ENCODE measurements at regions not wholly inside any gene's neighbourhood (a gene's known extent, or its start where the extent isn't known, plus 50 kb on each side); places are given as distances from the start of the nearest gene placed in this dataset.

DNA sequence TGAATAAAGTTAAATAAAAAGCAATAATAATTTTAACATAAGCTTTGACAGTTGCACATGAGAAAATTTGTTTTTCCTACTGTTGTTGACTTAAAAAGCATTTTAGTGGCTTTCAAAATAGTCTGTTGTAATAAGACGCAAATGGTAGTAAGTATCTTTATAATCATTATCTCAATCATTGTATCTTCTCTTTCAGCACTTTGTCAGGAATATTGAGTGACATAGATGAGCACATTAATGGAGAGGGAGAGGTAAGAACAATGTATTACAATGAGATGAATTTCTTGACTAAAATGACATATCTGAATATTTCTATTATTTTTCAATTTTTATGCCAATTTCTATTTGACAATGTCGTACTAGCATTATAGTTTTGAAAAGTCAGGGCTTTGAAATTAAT lies 193.9 kb upstream of the MRPS30 start:
- Histone ChIP-seq H3K79me2 (ENCODE audit: insufficient read depth, low read length) (no peaks in the 10 kb centered on the region), H3K27ac (ENCODE audit: low read length) (no peak overlapping the region), H3K4me2 (ENCODE audit: insufficient read depth, low read length) (no peak overlapping the region), H3K4me1 (ENCODE audit: insufficient read depth, low read length) (no peaks in the 10 kb centered on the region), H3K4me3 (ENCODE audit: low read depth in 1 of 2, low read length in 2 of 2) (no peak overlapping the region), H3K36me3 (ENCODE audit: insufficient read depth, low read length) (no peaks in the 10 kb centered on the region), H3K9ac (ENCODE audit: low read depth, low read length) (no peak overlapping the region), H3K9me3 (ENCODE audit: insufficient read depth, low read length, severe bottlenecking) (no peaks in the 10 kb centered on the region), H2AFZ (ENCODE audit: low read depth, low read length) (no peak overlapping the region), H4K20me1 (ENCODE audit: insufficient read depth, low read length) (no peaks in the 10 kb centered on the region), H3K27me3 (ENCODE audit: insufficient read depth, low read length, poor library complexity) (no peaks in the 10 kb centered on the region)
- TF ChIP-seq, protein P1, sequence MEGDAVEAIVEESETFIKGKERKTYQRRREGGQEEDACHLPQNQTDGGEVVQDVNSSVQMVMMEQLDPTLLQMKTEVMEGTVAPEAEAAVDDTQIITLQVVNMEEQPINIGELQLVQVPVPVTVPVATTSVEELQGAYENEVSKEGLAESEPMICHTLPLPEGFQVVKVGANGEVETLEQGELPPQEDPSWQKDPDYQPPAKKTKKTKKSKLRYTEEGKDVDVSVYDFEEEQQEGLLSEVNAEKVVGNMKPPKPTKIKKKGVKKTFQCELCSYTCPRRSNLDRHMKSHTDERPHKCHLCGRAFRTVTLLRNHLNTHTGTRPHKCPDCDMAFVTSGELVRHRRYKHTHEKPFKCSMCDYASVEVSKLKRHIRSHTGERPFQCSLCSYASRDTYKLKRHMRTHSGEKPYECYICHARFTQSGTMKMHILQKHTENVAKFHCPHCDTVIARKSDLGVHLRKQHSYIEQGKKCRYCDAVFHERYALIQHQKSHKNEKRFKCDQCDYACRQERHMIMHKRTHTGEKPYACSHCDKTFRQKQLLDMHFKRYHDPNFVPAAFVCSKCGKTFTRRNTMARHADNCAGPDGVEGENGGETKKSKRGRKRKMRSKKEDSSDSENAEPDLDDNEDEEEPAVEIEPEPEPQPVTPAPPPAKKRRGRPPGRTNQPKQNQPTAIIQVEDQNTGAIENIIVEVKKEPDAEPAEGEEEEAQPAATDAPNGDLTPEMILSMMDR (IDR thresholded peaks at IDR 0.05; ENCODE audit: borderline replicate concordance, extremely low read depth, low read length, poor library complexity, severe bottlenecking) = no peak
- TF ChIP-seq EZH2 (IDR thresholded peaks at IDR 0.05; ENCODE audit: borderline replicate concordance, low read depth, low read length, severe bottlenecking) = no peak
- no peak for DNase-seq
- ATAC-seq (ENCODE audit: insufficient read depth, low read depth) = no peak

DNA sequence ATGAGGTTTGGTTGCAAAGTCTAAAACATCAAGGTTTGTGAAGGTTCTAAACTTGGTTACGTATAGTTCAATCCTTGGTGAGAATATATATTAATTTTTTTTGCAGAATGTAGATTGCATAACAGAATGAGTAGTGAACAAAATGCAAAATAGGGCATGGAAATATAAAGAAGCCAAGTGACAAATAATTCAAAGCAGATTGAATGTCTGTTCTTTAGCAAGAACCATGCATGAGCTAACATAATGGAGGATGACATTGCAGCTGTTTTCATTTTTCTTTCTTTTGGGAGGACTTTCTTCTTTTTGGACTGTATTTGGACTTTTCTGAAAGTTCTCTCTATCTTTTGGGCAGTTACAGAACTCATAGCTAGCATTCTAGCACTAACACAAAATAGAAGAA lies 194.8 kb upstream of the MRPS30 start:
- no peak overlapping the region for H2AFZ ChIP-seq (ENCODE audit: low read depth, low read length)
- no peaks in the 10 kb centered on the region for H3K79me2 ChIP-seq (ENCODE audit: insufficient read depth, low read length)
- H3K4me2 ChIP-seq (ENCODE audit: insufficient read depth, low read length) = no peak overlapping the region
- ATAC-seq (ENCODE audit: insufficient read depth, low read depth) = no peak
- DNase-seq = no peak
- TF ChIP-seq, protein P1 (IDR thresholded peaks at IDR 0.05; ENCODE audit: borderline replicate concordance, extremely low read depth, low read length, poor library complexity, severe bottlenecking) = no peak
- no peak for TF ChIP-seq EZH2 (IDR thresholded peaks at IDR 0.05; ENCODE audit: borderline replicate concordance, low read depth, low read length, severe bottlenecking)
- no peaks in the 10 kb centered on the region for H3K36me3 ChIP-seq (ENCODE audit: insufficient read depth, low read length)
- no peaks in the 10 kb centered on the region for H4K20me1 ChIP-seq (ENCODE audit: insufficient read depth, low read length)
- H3K4me1 ChIP-seq (ENCODE audit: insufficient read depth, low read length) = no peaks in the 10 kb centered on the region
- no peak overlapping the region for H3K9ac ChIP-seq (ENCODE audit: low read depth, low read length)
- H3K27me3 ChIP-seq (ENCODE audit: insufficient read depth, low read length, poor library complexity) = no peaks in the 10 kb centered on the region
- no peaks in the 10 kb centered on the region for H3K9me3 ChIP-seq (ENCODE audit: insufficient read depth, low read length, severe bottlenecking)
- H3K27ac ChIP-seq (ENCODE audit: low read length) = no peak overlapping the region
- H3K4me3 ChIP-seq (ENCODE audit: low read depth in 1 of 2, low read length in 2 of 2) = no peak overlapping the region

GRCh38 chr5:44605926-44606325 lies 202.8 kb upstream of the MRPS30 start:
- Histone ChIP-seq H3K4me3 (ENCODE audit: low read depth in 1 of 2, low read length in 2 of 2) (no peak overlapping the region), H2AFZ (ENCODE audit: low read depth, low read length) (no peak overlapping the region), H3K27ac (ENCODE audit: low read length) (no peak overlapping the region), H3K27me3 (ENCODE audit: insufficient read depth, low read length, poor library complexity) (no peaks in the 10 kb centered on the region), H3K9ac (ENCODE audit: low read depth, low read length) (no peak overlapping the region), H3K36me3 (ENCODE audit: insufficient read depth, low read length) (no peaks in the 10 kb centered on the region), H3K4me2 (ENCODE audit: insufficient read depth, low read length) (no peak overlapping the region), H3K4me1 (ENCODE audit: insufficient read depth, low read length) (no peaks in the 10 kb centered on the region), H3K9me3 (ENCODE audit: insufficient read depth, low read length, severe bottlenecking) (no peaks in the 10 kb centered on the region), H3K79me2 (ENCODE audit: insufficient read depth, low read length) (no peaks in the 10 kb centered on the region), H4K20me1 (ENCODE audit: insufficient read depth, low read length) (no peaks in the 10 kb centered on the region)
- ATAC-seq (ENCODE audit: insufficient read depth, low read depth) (no peak), DNase-seq (no peak)
- TF ChIP-seq, protein P1 (IDR thresholded peaks at IDR 0.05; ENCODE audit: borderline replicate concordance, extremely low read depth, low read length, poor library complexity, severe bottlenecking) = no peak
- no peak for TF ChIP-seq EZH2 (IDR thresholded peaks at IDR 0.05; ENCODE audit: borderline replicate concordance, low read depth, low read length, severe bottlenecking)
